A549 (cell line): ENCODE measurements at regions not wholly inside any gene's neighbourhood (a gene's known extent, or its start where the extent isn't known, plus 50 kb on each side); places are given as distances from the start of the nearest gene placed in this dataset.

Experiments
- HDAC2 ChIP-seq: fragments of 200-600 bp; sonication (generic); IDR thresholded peaks from 2 replicates; pipeline ENCODE4 v1.6.1; 2016
- HMGXB4 ChIP-seq: fragments of 250-450 bp; sonication (Bioruptor Pico); IDR thresholded peaks from 2 replicates; pipeline ENCODE4 v1.5.0; 2021; ENCODE audit warnings: mild to moderate bottlenecking, moderate library complexity, borderline replicate concordance
- KDM1A ChIP-seq: fragments of 200-600 bp; sonication (generic); IDR thresholded peaks from 2 replicates; pipeline ENCODE4 v1.6.1; 2016; ENCODE audit warnings: low read depth, mild to moderate bottlenecking
- POLR2A ChIP-seq: IDR thresholded peaks from 2 replicates; pipeline ENCODE4 v1.6.1; 2012; ENCODE audit warnings: mild to moderate bottlenecking, low read length
- TF ChIP-seq, protein P1 (sequence below): fragments of >200 bp; sonication (Bioruptor Twin); formaldehyde crosslinking; IDR thresholded peaks from 3 replicates; pipeline ENCODE4 v1.5.1; 2016
- TF ChIP-seq, protein P2 (sequence below): fragments of >200 bp; sonication (Bioruptor Twin); formaldehyde crosslinking; IDR thresholded peaks from 3 replicates; pipeline ENCODE4 v1.6.1; 2016
- TF ChIP-seq, protein P3 (sequence below): fragments of 200-600 bp; sonication (generic); IDR thresholded peaks from 2 replicates; pipeline ENCODE4 v1.6.1; 2016; ENCODE audit warnings: antibody characterized with exemption, mild to moderate bottlenecking, moderate library complexity

- TF ChIP-seq, protein P1, sequence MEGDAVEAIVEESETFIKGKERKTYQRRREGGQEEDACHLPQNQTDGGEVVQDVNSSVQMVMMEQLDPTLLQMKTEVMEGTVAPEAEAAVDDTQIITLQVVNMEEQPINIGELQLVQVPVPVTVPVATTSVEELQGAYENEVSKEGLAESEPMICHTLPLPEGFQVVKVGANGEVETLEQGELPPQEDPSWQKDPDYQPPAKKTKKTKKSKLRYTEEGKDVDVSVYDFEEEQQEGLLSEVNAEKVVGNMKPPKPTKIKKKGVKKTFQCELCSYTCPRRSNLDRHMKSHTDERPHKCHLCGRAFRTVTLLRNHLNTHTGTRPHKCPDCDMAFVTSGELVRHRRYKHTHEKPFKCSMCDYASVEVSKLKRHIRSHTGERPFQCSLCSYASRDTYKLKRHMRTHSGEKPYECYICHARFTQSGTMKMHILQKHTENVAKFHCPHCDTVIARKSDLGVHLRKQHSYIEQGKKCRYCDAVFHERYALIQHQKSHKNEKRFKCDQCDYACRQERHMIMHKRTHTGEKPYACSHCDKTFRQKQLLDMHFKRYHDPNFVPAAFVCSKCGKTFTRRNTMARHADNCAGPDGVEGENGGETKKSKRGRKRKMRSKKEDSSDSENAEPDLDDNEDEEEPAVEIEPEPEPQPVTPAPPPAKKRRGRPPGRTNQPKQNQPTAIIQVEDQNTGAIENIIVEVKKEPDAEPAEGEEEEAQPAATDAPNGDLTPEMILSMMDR: no peak
- no peak for TF ChIP-seq KDM1A
- no peak for TF ChIP-seq POLR2A
- TF ChIP-seq, protein P2, sequence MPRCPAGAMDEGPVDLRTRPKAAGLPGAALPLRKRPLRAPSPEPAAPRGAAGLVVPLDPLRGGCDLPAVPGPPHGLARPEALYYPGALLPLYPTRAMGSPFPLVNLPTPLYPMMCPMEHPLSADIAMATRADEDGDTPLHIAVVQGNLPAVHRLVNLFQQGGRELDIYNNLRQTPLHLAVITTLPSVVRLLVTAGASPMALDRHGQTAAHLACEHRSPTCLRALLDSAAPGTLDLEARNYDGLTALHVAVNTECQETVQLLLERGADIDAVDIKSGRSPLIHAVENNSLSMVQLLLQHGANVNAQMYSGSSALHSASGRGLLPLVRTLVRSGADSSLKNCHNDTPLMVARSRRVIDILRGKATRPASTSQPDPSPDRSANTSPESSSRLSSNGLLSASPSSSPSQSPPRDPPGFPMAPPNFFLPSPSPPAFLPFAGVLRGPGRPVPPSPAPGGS: no peak
- no peak for TF ChIP-seq HDAC2
- no peak for TF ChIP-seq HMGXB4 (CRISPR knock-in tag)
- TF ChIP-seq, protein P3, sequence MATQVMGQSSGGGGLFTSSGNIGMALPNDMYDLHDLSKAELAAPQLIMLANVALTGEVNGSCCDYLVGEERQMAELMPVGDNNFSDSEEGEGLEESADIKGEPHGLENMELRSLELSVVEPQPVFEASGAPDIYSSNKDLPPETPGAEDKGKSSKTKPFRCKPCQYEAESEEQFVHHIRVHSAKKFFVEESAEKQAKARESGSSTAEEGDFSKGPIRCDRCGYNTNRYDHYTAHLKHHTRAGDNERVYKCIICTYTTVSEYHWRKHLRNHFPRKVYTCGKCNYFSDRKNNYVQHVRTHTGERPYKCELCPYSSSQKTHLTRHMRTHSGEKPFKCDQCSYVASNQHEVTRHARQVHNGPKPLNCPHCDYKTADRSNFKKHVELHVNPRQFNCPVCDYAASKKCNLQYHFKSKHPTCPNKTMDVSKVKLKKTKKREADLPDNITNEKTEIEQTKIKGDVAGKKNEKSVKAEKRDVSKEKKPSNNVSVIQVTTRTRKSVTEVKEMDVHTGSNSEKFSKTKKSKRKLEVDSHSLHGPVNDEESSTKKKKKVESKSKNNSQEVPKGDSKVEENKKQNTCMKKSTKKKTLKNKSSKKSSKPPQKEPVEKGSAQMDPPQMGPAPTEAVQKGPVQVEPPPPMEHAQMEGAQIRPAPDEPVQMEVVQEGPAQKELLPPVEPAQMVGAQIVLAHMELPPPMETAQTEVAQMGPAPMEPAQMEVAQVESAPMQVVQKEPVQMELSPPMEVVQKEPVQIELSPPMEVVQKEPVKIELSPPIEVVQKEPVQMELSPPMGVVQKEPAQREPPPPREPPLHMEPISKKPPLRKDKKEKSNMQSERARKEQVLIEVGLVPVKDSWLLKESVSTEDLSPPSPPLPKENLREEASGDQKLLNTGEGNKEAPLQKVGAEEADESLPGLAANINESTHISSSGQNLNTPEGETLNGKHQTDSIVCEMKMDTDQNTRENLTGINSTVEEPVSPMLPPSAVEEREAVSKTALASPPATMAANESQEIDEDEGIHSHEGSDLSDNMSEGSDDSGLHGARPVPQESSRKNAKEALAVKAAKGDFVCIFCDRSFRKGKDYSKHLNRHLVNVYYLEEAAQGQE: no peak
Measured at GRCh38 chr10:112887968-112888367, 62.1 kb upstream of the TCF7L2 start.
